GM18868 (cell line): ENCODE measurements at regions not wholly inside any gene's neighbourhood (a gene's known extent, or its start where the extent isn't known, plus 50 kb on each side); places are given as distances from the start of the nearest gene placed in this dataset.

Source experiments
- ATAC-seq: cut with Tn5 transposase; IDR thresholded peaks from one replicate; pipeline ENCODE4 v1.9.1; 2021; ENCODE audit warnings: mild to moderate bottlenecking, moderate library complexity; ENCODE audit not compliant: unreplicated experiment

GRCh38 chr7:106423821-106424475 lies 139.2 kb upstream of the NAMPT start:
- ATAC-seq: no peak

- ATAC-seq: no peak
Measured at GRCh38 chr7:106423111-106423510, 138.3 kb upstream of the NAMPT start.

GRCh38 chr7:106421181-106421762 lies 136.5 kb upstream of the NAMPT start:
- ATAC-seq: no peak

- ATAC-seq: no peak
Measured at GRCh38 chr7:106420736-106421135, 136.0 kb upstream of the NAMPT start.

- no peak for ATAC-seq
Measured at GRCh38 chr7:106420210-106420609, 135.4 kb upstream of the NAMPT start.

- ATAC-seq: no peak
Measured at GRCh38 chr7:106419455-106420182, 134.8 kb upstream of the NAMPT start.

GRCh38 chr7:106418526-106418925 lies 133.7 kb upstream of the NAMPT start:
- no peak for ATAC-seq

GRCh38 chr7:106418094-106418493 lies 133.3 kb upstream of the NAMPT start:
- no peak for ATAC-seq

GRCh38 chr7:106417273-106417902 lies 132.6 kb upstream of the NAMPT start:
- no peak for ATAC-seq

- ATAC-seq: no peak
Measured at GRCh38 chr7:106416430-106416829, 131.6 kb upstream of the NAMPT start.

- ATAC-seq: no peak
Measured at GRCh38 chr7:106415433-106415832, 130.7 kb upstream of the NAMPT start.

GRCh38 chr7:106413446-106413845 lies 128.7 kb upstream of the NAMPT start:
- ATAC-seq: no peak

GRCh38 chr7:106405697-106406141 lies 120.9 kb upstream of the NAMPT start:
- no peak for ATAC-seq

GRCh38 chr7:106402898-106403297 lies 118.1 kb upstream of the NAMPT start:
- ATAC-seq: no peak

- ATAC-seq: no peak
Measured at GRCh38 chr7:106400923-106401322, 116.1 kb upstream of the NAMPT start.

- ATAC-seq: no peak
Measured at GRCh38 chr7:106398786-106399185, 114.0 kb upstream of the NAMPT start.

- no peak for ATAC-seq
Measured at GRCh38 chr7:106397994-106398393, 113.2 kb upstream of the NAMPT start.

- no peak for ATAC-seq
Measured at GRCh38 chr7:106394526-106394925, 109.7 kb upstream of the NAMPT start.

- no peak for ATAC-seq
Measured at GRCh38 chr7:106393564-106394251, 108.9 kb upstream of the NAMPT start.

- no peak for ATAC-seq
Measured at GRCh38 chr7:106392590-106392989, 107.8 kb upstream of the NAMPT start.

- ATAC-seq: no peak
Measured at GRCh38 chr7:106392144-106392543, 107.4 kb upstream of the NAMPT start.
